Pancreas (tissue), 10 donors: ENCODE measurements at regions not wholly inside any gene's neighbourhood (a gene's known extent, or its start where the extent isn't known, plus 50 kb on each side); places are given as distances from the start of the nearest gene placed in this dataset.

Experiments
- ATAC-seq, 4 donors: fragments of 200-7000 bp; cut with Tn5 transposase; one replicate each; pipeline versions ENCODE4 v1.8.0 to v1.9.1; 2020; ENCODE audit warnings: mild to moderate bottlenecking in 4 of 4, moderate library complexity in 4 of 4
- DNase-seq, 6 donors: peaks; one replicate each; pipeline ENCODE4 v3.0.0-alpha.2; 2020
- FAIRE-seq: peaks from 2 replicates; lab custom pipeline; 2012; peaks lifted over from hg19 to GRCh38; lab: Jason Lieb, UNC
- H3K27ac ChIP-seq, 4 donors: fragments of 200-600 bp; sonication (generic); 1 replicate in 3 of 4; 2 replicates in 1 of 4; pipeline versions ENCODE4 v1.5.0 to v1.8.0; 2020
- H3K27me3 ChIP-seq, 4 donors: fragments of 200-600 bp; one replicate each; pipeline ENCODE4 v1.8.0; 2021
- H3K36me3 ChIP-seq, 3 donors: fragments of 200-600 bp; sonication (generic) in 1 of 3; one replicate each; pipeline versions ENCODE4 v1.5.0 to v1.8.0; 2020 to 2021
- H3K4me1 ChIP-seq, 3 donors: fragments of 200-600 bp; one replicate each; pipeline ENCODE4 v1.8.0; 2021
- H3K4me3 ChIP-seq, 4 donors: fragments of 200-600 bp; sonication (generic) in 2 of 4; one replicate each; pipeline versions ENCODE4 v1.5.0 to v1.8.0; 2020 to 2021
- H3K9me3 ChIP-seq, 4 donors: fragments of 200-600 bp; one replicate each; pipeline ENCODE4 v1.8.0; 2021
- CTCF ChIP-seq, 4 donors: fragments of 200-600 bp; sonication (generic) in 3 of 4; IDR thresholded peaks; one replicate each; pipeline versions ENCODE4 v1.5.0 to v1.8.0; 2021; ENCODE audit warnings: antibody characterized with exemption in 4 of 4
- WGBS, 2 donors: extraction: QIAGEN DNeasy Blood & Tissue Kit; methylation state at CpG; one replicate each; pipeline ENCODE4 v1.1.7; 2013; 5-methylcytosine and 5-hydroxymethylcytosine counted together
- intact Hi-C, 3 donors: fragments of 100-400 bp; cut with DNase I; formaldehyde crosslinking; loops; one replicate each; pipeline versions ENCODE4 v1.11.1 to v1.14.2; 2022
- donor health status: healthy with polysubstance abuse.
- donor health status: DM: no; HTN: no; CAD: no; lungs with moderate emphysema.
- donor health status: DM: no; HTN: no; CAD: no.
- donor health status: control.
- donor health status: control.
- donor health status: Bipolar disorder and iron deficiency.
- donor health status: DM: yes; HTN: yes; CAD: no.
- donor health status: DM: no; HTN: no; CAD: no.
- donor health status: DM: no; HTN: no; CAD: no.
- donor health status: DM: yes; HTN: yes; CAD: no.

- no peak for TF ChIP-seq CTCF (IDR thresholded peaks at IDR 0.05)
- WGBS, 2 donors = 34 to 36% methylated on average over 10 of the region's 10 CpGs
- intact Hi-C loops = no loop called here
- no peak for FAIRE-seq
- no peaks in the 10 kb centered on the region for H3K27me3 ChIP-seq
- no peaks in the 10 kb centered on the region for H3K9me3 ChIP-seq
- no peak overlapping the region for H3K27ac ChIP-seq
- H3K36me3 ChIP-seq = no peaks in the 10 kb centered on the region
- peak in 2 of 6 donors; percentile 28 to 54 for DNase-seq
- peak; percentile 42 to 76 (median 53) for ATAC-seq
- H3K4me3 ChIP-seq = no peak overlapping the region
- H3K4me1 ChIP-seq = peaks cover 4 to 9% (median 7%) of the 10 kb centered on the region in 3 donors
Measured at GRCh38 chr10:71045204-71045809, 156.9 kb upstream of the PCBD1 start.

GRCh38 chr10:71045936-71046335, 157.6 kb upstream of the PCBD1 start:
- H3K4me3 ChIP-seq = no peak overlapping the region
- H3K36me3 ChIP-seq = no peaks in the 10 kb centered on the region
- no peak for FAIRE-seq
- no peaks in the 10 kb centered on the region for H3K27me3 ChIP-seq
- H3K4me1 ChIP-seq = peaks cover 4 to 9% (median 7%) of the 10 kb centered on the region in 3 donors
- no peak overlapping the region for H3K27ac ChIP-seq
- 80 to 87% methylated on average over 4 of the region's 4 CpGs for WGBS, 2 donors
- TF ChIP-seq CTCF (IDR thresholded peaks at IDR 0.05) = no peak
- intact Hi-C loops = no loop called here
- ATAC-seq = no peak
- DNase-seq = peak in 1 of 6 donors; percentile 28
- no peaks in the 10 kb centered on the region for H3K9me3 ChIP-seq

- intact Hi-C loops = no loop called here
- ATAC-seq (no peak), DNase-seq (no peak), FAIRE-seq (no peak)
- no peak overlapping the region for H3K4me3 ChIP-seq
- H3K27ac ChIP-seq = no peak overlapping the region
- 91 to 95% methylated on average over 5 of the region's 5 CpGs for WGBS, 2 donors
- H3K4me1 ChIP-seq = peaks cover 4 to 9% (median 7%) of the 10 kb centered on the region in 3 donors
- H3K27me3 ChIP-seq = no peaks in the 10 kb centered on the region
- H3K9me3 ChIP-seq = no peaks in the 10 kb centered on the region
- H3K36me3 ChIP-seq = no peaks in the 10 kb centered on the region
- no peak for TF ChIP-seq CTCF (IDR thresholded peaks at IDR 0.05)
Measured at GRCh38 chr10:71046747-71047146, 158.4 kb upstream of the PCBD1 start.

- FAIRE-seq = no peak
- H3K9me3 ChIP-seq = no peaks in the 10 kb centered on the region
- H3K4me3 ChIP-seq = no peak overlapping the region
- peaks cover 4 to 9% (median 7%) of the 10 kb centered on the region in 3 donors for H3K4me1 ChIP-seq
- H3K36me3 ChIP-seq = no peaks in the 10 kb centered on the region
- intact Hi-C loops = no loop called here
- 78 to 83% methylated on average over 6 of the region's 6 CpGs for WGBS, 2 donors
- TF ChIP-seq CTCF (IDR thresholded peaks at IDR 0.05) = no peak
- ATAC-seq = no peak
- H3K27me3 ChIP-seq = no peaks in the 10 kb centered on the region
- no peak overlapping the region for H3K27ac ChIP-seq
- no peak for DNase-seq
Measured at GRCh38 chr10:71048971-71049615, 160.7 kb upstream of the PCBD1 start.

- Histone ChIP-seq H3K36me3 (no peaks in the 10 kb centered on the region), H3K9me3 (no peaks in the 10 kb centered on the region), H3K27ac (no peak overlapping the region), H3K4me1 (peaks cover 4 to 7% (median 7%) of the 10 kb centered on the region in 3 donors), H3K27me3 (no peaks in the 10 kb centered on the region), H3K4me3 (no peak overlapping the region)
- TF ChIP-seq CTCF (IDR thresholded peaks at IDR 0.05) = no peak
- WGBS, 2 donors = 92% methylated on average over 6 of the region's 6 CpGs
- FAIRE-seq (no peak), ATAC-seq (no peak), DNase-seq (no peak)
- intact Hi-C loops = no loop called here
Measured at GRCh38 chr10:71049994-71050393, 161.6 kb upstream of the PCBD1 start.
